Right atrium auricular region (tissue), 2 donors: ENCODE measurements at regions not wholly inside any gene's neighbourhood (a gene's known extent, or its start where the extent isn't known, plus 50 kb on each side); places are given as distances from the start of the nearest gene placed in this dataset.

Experiments used
- DNase-seq: peaks from one replicate; pipeline ENCODE4 v3.0.0-alpha.2; 2019; ENCODE audit warnings: low spot score
- H3K27ac ChIP-seq, 2 donors: fragments of 200-600 bp; sonication (generic); 1 replicate in 1 of 2; 2 replicates in 1 of 2; pipeline ENCODE4 v1.5.1; 2016 to 2019
- H3K27me3 ChIP-seq, 2 donors: fragments of 200-600 bp; sonication (generic); one replicate each; pipeline versions ENCODE4 v1.5.1 to v1.6.0; 2017 to 2019
- H3K36me3 ChIP-seq: fragments of 200-600 bp; sonication (generic); one replicate; pipeline ENCODE4 v1.5.1; 2016
- H3K4me1 ChIP-seq, 2 donors: fragments of 200-600 bp; sonication (generic); one replicate each; pipeline versions ENCODE4 v1.5.1 to v1.6.0; 2017 to 2019
- H3K4me3 ChIP-seq, 2 donors: fragments of 200-600 bp; sonication (generic); 1 replicate in 1 of 2; 2 replicates in 1 of 2; pipeline ENCODE4 v1.5.1; 2017 to 2019; ENCODE audit warnings: mild to moderate bottlenecking in 1 of 2, moderate library complexity in 1 of 2
- H3K9me3 ChIP-seq, 2 donors: fragments of 200-600 bp; sonication (generic); one replicate each; pipeline ENCODE4 v1.5.1; 2019
- TF ChIP-seq, protein P1 (sequence below), 2 donors: fragments of 200-600 bp; sonication (generic); IDR thresholded peaks; one replicate each; pipeline ENCODE4 v1.5.1; 2019; ENCODE audit warnings: antibody characterized with exemption in 2 of 2

DNA sequence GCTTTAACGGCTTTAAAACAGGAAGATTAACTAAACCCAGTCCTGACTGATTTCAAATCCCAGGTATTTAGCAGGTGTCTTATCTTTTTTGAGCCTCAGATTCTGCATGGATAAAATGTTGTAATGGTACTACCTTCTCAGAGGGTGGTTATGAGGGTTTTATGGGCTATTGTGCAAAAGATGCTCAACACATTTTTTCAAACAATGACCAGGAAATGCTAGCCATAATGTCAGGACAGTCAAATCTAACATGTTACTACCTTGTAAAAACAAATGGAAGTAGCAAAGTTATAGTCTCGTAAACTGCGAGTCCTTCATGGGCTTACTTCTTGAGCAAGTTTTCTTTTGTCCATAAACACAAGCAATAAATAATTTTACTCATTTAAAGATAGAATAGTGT, 162.1 kb upstream of the TFPI start:
- TF ChIP-seq, protein P1, sequence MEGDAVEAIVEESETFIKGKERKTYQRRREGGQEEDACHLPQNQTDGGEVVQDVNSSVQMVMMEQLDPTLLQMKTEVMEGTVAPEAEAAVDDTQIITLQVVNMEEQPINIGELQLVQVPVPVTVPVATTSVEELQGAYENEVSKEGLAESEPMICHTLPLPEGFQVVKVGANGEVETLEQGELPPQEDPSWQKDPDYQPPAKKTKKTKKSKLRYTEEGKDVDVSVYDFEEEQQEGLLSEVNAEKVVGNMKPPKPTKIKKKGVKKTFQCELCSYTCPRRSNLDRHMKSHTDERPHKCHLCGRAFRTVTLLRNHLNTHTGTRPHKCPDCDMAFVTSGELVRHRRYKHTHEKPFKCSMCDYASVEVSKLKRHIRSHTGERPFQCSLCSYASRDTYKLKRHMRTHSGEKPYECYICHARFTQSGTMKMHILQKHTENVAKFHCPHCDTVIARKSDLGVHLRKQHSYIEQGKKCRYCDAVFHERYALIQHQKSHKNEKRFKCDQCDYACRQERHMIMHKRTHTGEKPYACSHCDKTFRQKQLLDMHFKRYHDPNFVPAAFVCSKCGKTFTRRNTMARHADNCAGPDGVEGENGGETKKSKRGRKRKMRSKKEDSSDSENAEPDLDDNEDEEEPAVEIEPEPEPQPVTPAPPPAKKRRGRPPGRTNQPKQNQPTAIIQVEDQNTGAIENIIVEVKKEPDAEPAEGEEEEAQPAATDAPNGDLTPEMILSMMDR (IDR thresholded peaks at IDR 0.05) = no peak
- Histone ChIP-seq H3K9me3 (no peaks in the 10 kb centered on the region), H3K4me1 (no peaks in the 10 kb centered on the region)

DNA sequence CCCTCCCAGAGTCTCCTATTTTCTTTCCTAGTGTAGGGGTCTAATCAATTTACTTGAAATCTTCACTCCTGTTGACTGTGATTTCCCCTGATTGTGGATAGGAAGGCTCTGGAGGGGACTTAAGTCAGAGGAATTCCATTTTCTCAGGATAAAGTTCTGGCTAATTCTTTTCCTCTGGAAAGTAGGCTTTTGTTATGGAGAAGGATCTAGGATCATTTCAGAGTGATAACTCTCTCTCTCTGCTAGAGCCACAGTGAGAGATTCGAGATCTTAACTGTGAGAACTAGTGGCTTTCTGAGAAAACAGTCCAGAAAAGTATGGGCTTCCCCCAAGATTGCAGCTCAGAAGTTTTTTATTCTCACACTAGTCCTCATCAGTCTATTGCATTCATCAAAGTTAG, 163.9 kb upstream of the TFPI start:
- H3K27ac ChIP-seq = no peak overlapping the region
- no peaks in the 10 kb centered on the region for H3K27me3 ChIP-seq
- no peaks in the 10 kb centered on the region for H3K9me3 ChIP-seq
- TF ChIP-seq, protein P1 (IDR thresholded peaks at IDR 0.05) = no peak
- no peak for DNase-seq
- no peak overlapping the region for H3K4me3 ChIP-seq
- H3K36me3 ChIP-seq = no peaks in the 10 kb centered on the region
- H3K4me1 ChIP-seq = no peaks in the 10 kb centered on the region

More for the DNA sequence above, 162.1 kb upstream of the TFPI start:
- H3K27me3 ChIP-seq = no peaks in the 10 kb centered on the region
- no peak overlapping the region for H3K27ac ChIP-seq
- H3K4me3 ChIP-seq = no peak overlapping the region
- H3K36me3 ChIP-seq = no peaks in the 10 kb centered on the region
- no peak for DNase-seq

DNA sequence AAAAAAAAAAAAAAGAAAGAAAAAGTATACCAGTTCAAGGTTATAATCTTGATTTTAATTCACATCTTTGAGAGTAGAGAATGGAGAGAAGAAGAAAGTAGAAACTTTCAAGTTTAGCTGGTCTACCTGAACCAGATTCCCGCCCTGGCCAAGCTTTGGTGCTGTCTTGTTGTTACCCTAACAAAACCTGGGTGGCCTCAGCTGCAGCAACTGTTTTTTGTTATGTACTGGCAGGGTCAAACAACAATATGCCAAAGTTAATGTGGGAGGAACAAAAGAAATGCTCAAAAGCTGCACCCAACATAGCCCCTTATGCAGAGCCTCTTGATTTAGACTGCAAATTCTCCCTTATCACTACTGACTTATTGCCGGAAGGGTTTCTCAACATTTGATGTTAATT, 165.3 kb upstream of the TFPI start:
- TF ChIP-seq, protein P1 (IDR thresholded peaks at IDR 0.05) = no peak
- Histone ChIP-seq H3K4me3 (no peak overlapping the region), H3K27me3 (no peaks in the 10 kb centered on the region)

DNA sequence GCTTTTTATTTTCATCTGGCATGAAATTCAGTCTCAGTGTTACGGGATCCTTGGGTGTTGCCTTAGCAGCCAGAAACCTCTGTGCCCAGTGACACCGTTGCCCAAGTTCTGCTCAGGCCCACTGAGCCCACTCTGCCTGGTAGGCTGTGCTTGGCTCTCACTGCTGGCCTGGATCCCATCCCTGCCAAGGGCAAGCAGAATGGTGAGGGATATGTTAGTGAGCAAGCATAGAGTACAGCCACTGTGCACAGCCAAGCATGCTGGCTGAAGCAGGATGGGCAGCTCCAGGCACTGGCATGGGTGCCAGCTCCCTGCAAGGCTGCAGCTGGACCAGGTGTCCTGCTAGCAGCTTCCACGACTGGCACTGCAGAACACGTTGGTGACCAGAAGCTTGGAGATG, 194.7 kb upstream of the TFPI start:
- Histone ChIP-seq H3K36me3 (no peaks in the 10 kb centered on the region), H3K9me3 (no peaks in the 10 kb centered on the region), H3K27ac (no peak overlapping the region), H3K4me1 (no peaks in the 10 kb centered on the region), H3K4me3 (no peak overlapping the region), H3K27me3 (no peaks in the 10 kb centered on the region)
- no peak for DNase-seq
- TF ChIP-seq, protein P1 (IDR thresholded peaks at IDR 0.05) = no peak

More for the DNA sequence above, 165.3 kb upstream of the TFPI start:
- H3K4me1 ChIP-seq = no peaks in the 10 kb centered on the region
- DNase-seq = no peak
- no peak overlapping the region for H3K27ac ChIP-seq
- H3K36me3 ChIP-seq = no peaks in the 10 kb centered on the region
- H3K9me3 ChIP-seq = no peaks in the 10 kb centered on the region

DNA sequence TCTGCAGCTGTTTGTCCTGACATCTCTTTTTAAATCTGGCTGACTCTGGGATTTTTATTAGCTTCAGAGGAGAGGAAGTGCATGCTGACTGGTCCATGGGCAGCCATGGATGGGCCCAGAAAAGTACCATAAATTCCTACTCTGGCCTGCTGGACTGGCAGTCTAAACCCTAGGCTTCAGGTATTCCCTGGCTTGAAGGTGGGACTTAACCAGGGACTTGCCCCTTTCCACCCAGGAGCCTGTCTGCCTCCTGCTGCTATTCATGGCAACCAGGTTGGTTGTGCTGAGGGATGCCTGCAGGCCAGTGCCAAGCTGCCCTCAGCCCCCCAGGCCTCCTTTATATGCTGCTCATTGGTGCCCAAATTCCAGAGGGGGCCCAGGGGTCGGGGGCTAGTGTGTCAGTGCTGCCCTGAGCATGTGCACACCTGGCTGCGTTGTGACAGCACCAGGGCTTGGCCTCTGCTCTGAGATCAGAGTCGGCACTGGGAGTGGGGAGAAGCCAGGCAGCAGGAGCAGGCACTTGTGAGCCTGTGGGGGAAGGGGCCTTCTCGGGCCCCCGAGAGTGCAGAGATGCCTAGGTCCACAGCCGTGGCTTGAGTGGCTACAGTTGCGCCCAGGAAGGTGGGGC, 195.7 kb upstream of the TFPI start:
- no peaks in the 10 kb centered on the region for H3K27me3 ChIP-seq
- no peaks in the 10 kb centered on the region for H3K4me1 ChIP-seq
- H3K27ac ChIP-seq = no peak overlapping the region
- H3K9me3 ChIP-seq = no peaks in the 10 kb centered on the region
- H3K36me3 ChIP-seq = no peaks in the 10 kb centered on the region
- TF ChIP-seq, protein P1 (IDR thresholded peaks at IDR 0.05) = no peak
- H3K4me3 ChIP-seq = no peak overlapping the region
- DNase-seq = no peak

DNA sequence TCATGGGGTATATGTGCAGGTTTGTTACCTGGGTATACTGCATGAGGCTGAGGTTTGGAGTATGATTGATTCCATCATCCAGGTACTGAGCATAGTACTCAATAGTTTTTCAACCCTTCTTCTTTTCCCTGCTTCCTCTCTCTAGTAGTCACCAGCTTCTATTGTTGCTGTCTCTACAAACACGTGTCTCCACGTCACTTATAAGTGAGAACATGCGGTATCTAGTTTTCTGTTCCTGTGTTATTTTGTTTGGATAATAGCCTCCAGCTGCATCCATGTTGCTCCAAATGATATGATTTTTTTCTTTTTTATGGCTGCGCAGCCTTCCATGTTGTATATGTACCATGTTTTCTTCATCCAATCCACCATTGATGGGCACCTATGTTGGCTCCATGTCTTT, 214.8 kb upstream of the TFPI start:
- no peak overlapping the region for H3K4me3 ChIP-seq
- H3K4me1 ChIP-seq = no peaks in the 10 kb centered on the region
- no peaks in the 10 kb centered on the region for H3K9me3 ChIP-seq
- no peaks in the 10 kb centered on the region for H3K36me3 ChIP-seq
- no peak overlapping the region for H3K27ac ChIP-seq
- H3K27me3 ChIP-seq = no peaks in the 10 kb centered on the region
- DNase-seq = no peak
- TF ChIP-seq, protein P1 (IDR thresholded peaks at IDR 0.05) = no peak
